Esophagus muscularis mucosa (tissue), 4 donors: ENCODE measurements at regions not wholly inside any gene's neighbourhood (a gene's known extent, or its start where the extent isn't known, plus 50 kb on each side); places are given as distances from the start of the nearest gene placed in this dataset.
"Not testable (repeated sequence)": the region's sequence is repeated elsewhere in the genome, so short reads cannot be mapped to it uniquely, and the experiment has no call there.

Source experiments
- DNase-seq: peaks from one replicate; pipeline ENCODE4 v3.0.0-alpha.2; 2017; ENCODE audit errors: extremely low spot score
- H3K27ac ChIP-seq, 4 donors: fragments of 200-600 bp; sonication (generic); replicated peaks in 1 of 4; 1 replicate in 3 of 4; 2 replicates in 1 of 4; pipeline ENCODE4 v1.5.1; 2016 to 2019; ENCODE audit warnings: mild to moderate bottlenecking in 1 of 4
- H3K27me3 ChIP-seq, 4 donors: fragments of 200-600 bp; sonication (generic); one replicate each; pipeline versions ENCODE4 v1.5.1 to v1.6.0; 2016 to 2019
- H3K36me3 ChIP-seq, 4 donors: fragments of 200-600 bp; sonication (generic); one replicate each; pipeline ENCODE4 v1.5.1; 2016 to 2019
- H3K4me1 ChIP-seq, 4 donors: fragments of 200-600 bp; sonication (generic); one replicate each; pipeline ENCODE4 v1.5.1; 2016 to 2019
- H3K4me3 ChIP-seq, 4 donors: fragments of 200-600 bp; sonication (generic); 1 replicate in 2 of 4; 2 replicates in 2 of 4; pipeline ENCODE4 v1.5.1; 2016 to 2019; ENCODE audit warnings: mild to moderate bottlenecking in 4 of 4, moderate library complexity in 1 of 4
- H3K9me3 ChIP-seq, 4 donors: fragments of 200-600 bp; sonication (generic); 1 replicate in 3 of 4; 2 replicates in 1 of 4; pipeline ENCODE4 v1.5.1; 2016 to 2019
- CTCF ChIP-seq, 3 experiments: fragments of 200-600 bp in 2 of 3; fragments of 450-650 bp in 1 of 3; sonication (generic) in 2 of 3; IDR thresholded peaks; one replicate each; pipeline ENCODE4 v1.5.1; 2017 to 2019; ENCODE audit warnings: antibody characterized with exemption in 3 of 3, mild to moderate bottlenecking in 2 of 3, moderate library complexity in 1 of 3
- EP300 ChIP-seq: sonication (generic); formaldehyde crosslinking; IDR thresholded peaks from one replicate; pipeline ENCODE4 v1.6.1; 2017; ENCODE audit warnings: antibody characterized with exemption
- POLR2A ChIP-seq: fragments of 450-650 bp; IDR thresholded peaks from one replicate; pipeline ENCODE4 v1.6.1; 2017; ENCODE audit warnings: antibody characterized with exemption, moderate library complexity, mild to moderate bottlenecking, low read depth
- POLR2AphosphoS5 ChIP-seq, 2 donors: sonication (generic); formaldehyde crosslinking; IDR thresholded peaks; one replicate each; pipeline ENCODE4 v1.6.1; 2017; ENCODE audit warnings: antibody characterized with exemption in 2 of 2
- WGBS: methylation state at CpG from one replicate; pipeline ENCODE4 v1.1.5; 2018; 5-methylcytosine and 5-hydroxymethylcytosine counted together
- intact Hi-C: fragments of 100-400 bp; cut with DNase I; formaldehyde crosslinking; loops from one replicate; pipeline ENCODE4 v1.15.1; 2023

GRCh38 chr5:166926138-166926537 lies 1365.3 kb upstream of the WWC1 start:
- H3K4me1 ChIP-seq, result no peaks in the 10 kb centered on the region
- DNase-seq, result no peak
- peaks cover 0 to 11% (median 2%) of the 10 kb centered on the region in 4 donors for H3K9me3 ChIP-seq
- H3K27ac ChIP-seq, result no peak overlapping the region
- H3K36me3 ChIP-seq, result no peaks in the 10 kb centered on the region
- no peak overlapping the region for H3K4me3 ChIP-seq
- 86% methylated on average over 11 of the region's 11 CpGs for WGBS
- intact Hi-C loops, result no loop called here
- TF ChIP-seq EP300 (no peak), POLR2AphosphoS5 (IDR thresholded peaks at IDR 0.05) (no peak), POLR2A (no peak), CTCF (IDR thresholded peaks at IDR 0.05) (no peak)
- no peaks in the 10 kb centered on the region for H3K27me3 ChIP-seq

GRCh38 chr5:166926806-166927475 lies 1364.5 kb upstream of the WWC1 start:
- intact Hi-C loops, H3K27me3 ChIP-seq, H3K4me3 ChIP-seq, DNase-seq, H3K27ac ChIP-seq, H3K4me1 ChIP-seq, H3K36me3 ChIP-seq: not testable (repeated sequence)
- H3K9me3 ChIP-seq, result peaks cover 0 to 14% (median 2%) of the 10 kb centered on the region in 4 donors
- WGBS, result 93% methylated on average over 13 of the region's 48 CpGs

- peaks cover 0 to 1% (median 0%) of the 10 kb centered on the region in 4 donors for H3K9me3 ChIP-seq
- H3K27ac ChIP-seq, result no peak overlapping the region
- no peaks in the 10 kb centered on the region for H3K36me3 ChIP-seq
- H3K4me1 ChIP-seq, result no peaks in the 10 kb centered on the region
- intact Hi-C loops, result no loop called here
- TF ChIP-seq POLR2A (no peak), EP300 (no peak), POLR2AphosphoS5 (IDR thresholded peaks at IDR 0.05) (no peak), CTCF (IDR thresholded peaks at IDR 0.05) (no peak)
- 98% methylated on average over 22 of the region's 22 CpGs for WGBS
- no peaks in the 10 kb centered on the region for H3K27me3 ChIP-seq
- no peak overlapping the region for H3K4me3 ChIP-seq
- DNase-seq, result no peak
Measured at GRCh38 chr5:166936351-166936750, 1355.1 kb upstream of the WWC1 start.

- intact Hi-C loops, result no loop called here
- H3K27me3 ChIP-seq, result no peaks in the 10 kb centered on the region
- TF ChIP-seq CTCF (IDR thresholded peaks at IDR 0.05) (no peak), POLR2A (no peak), EP300 (no peak), POLR2AphosphoS5 (IDR thresholded peaks at IDR 0.05) (no peak)
- DNase-seq, result no peak
- no peaks in the 10 kb centered on the region for H3K4me1 ChIP-seq
- H3K4me3 ChIP-seq, result no peak overlapping the region
- no peak overlapping the region for H3K27ac ChIP-seq
- no peaks in the 10 kb centered on the region for H3K36me3 ChIP-seq
- 63% methylated on average over 2 of the region's 2 CpGs for WGBS
- peaks cover 0 to 11% (median 4%) of the 10 kb centered on the region in 4 donors for H3K9me3 ChIP-seq
Measured at GRCh38 chr5:166938071-166938470, 1353.4 kb upstream of the WWC1 start.

- Histone ChIP-seq H3K27ac (no peak overlapping the region), H3K36me3 (no peaks in the 10 kb centered on the region), H3K27me3 (no peaks in the 10 kb centered on the region), H3K9me3 (peaks cover 0 to 18% (median 6%) of the 10 kb centered on the region in 4 donors), H3K4me1 (no peaks in the 10 kb centered on the region), H3K4me3 (no peak overlapping the region)
- DNase-seq, result no peak
- intact Hi-C loops, result no loop called here
- TF ChIP-seq CTCF (IDR thresholded peaks at IDR 0.05) (no peak), EP300 (no peak), POLR2A (no peak), POLR2AphosphoS5 (IDR thresholded peaks at IDR 0.05) (no peak)
- WGBS, result 90% methylated on average over 1 of the region's 1 CpG
Measured at GRCh38 chr5:166942948-166943347, 1348.5 kb upstream of the WWC1 start.
